Lung (tissue), 11 donors: ENCODE measurements at regions not wholly inside any gene's neighbourhood (a gene's known extent, or its start where the extent isn't known, plus 50 kb on each side); places are given as distances from the start of the nearest gene placed in this dataset.

Experiments used
- ATAC-seq: fragments of 200-7000 bp; cut with Tn5 transposase; one replicate; pipeline ENCODE4 v1.9.1; 2020; ENCODE audit warnings: moderate number of reproducible peaks; ENCODE audit not compliant: insufficient read depth, low FRiP score
- DNase-seq, 3 donors: peaks; one replicate each; pipeline ENCODE4 v3.0.0-alpha.2; 2013 to 2017
- H3K27ac ChIP-seq, 2 donors: one replicate each; pipeline ENCODE4 v1.5.1; 2013; ENCODE audit warnings: mild to moderate bottlenecking in 2 of 2, moderate library complexity in 2 of 2, control low read depth in 1 of 2, inconsistent platforms in 1 of 2, low read depth in 1 of 2, low read length in 1 of 2
- H3K27me3 ChIP-seq, 3 donors: one replicate each; pipeline ENCODE4 v1.5.1; 2013; ENCODE audit warnings: low read length in 2 of 3; ENCODE audit not compliant: control insufficient read depth in 3 of 3, insufficient read depth in 3 of 3
- H3K36me3 ChIP-seq, 4 donors: one replicate each; pipeline ENCODE4 v1.5.1; 2013; ENCODE audit warnings: low read length in 4 of 4, mild to moderate bottlenecking in 1 of 4, moderate library complexity in 1 of 4; ENCODE audit not compliant: control insufficient read depth in 4 of 4, insufficient read depth in 4 of 4
- H3K4me1 ChIP-seq, 5 donors: one replicate each; pipeline ENCODE4 v1.5.1; 2013; ENCODE audit warnings: low read length in 5 of 5, mild to moderate bottlenecking in 2 of 5, moderate library complexity in 1 of 5; ENCODE audit not compliant: control insufficient read depth in 5 of 5, insufficient read depth in 5 of 5
- H3K4me3 ChIP-seq: one replicate; pipeline ENCODE4 v1.5.1; 2013; ENCODE audit warnings: mild to moderate bottlenecking, control low read depth, moderate library complexity
- H3K9ac ChIP-seq, 2 donors: one replicate each; pipeline ENCODE4 v1.5.1; 2013; ENCODE audit warnings: low read length in 2 of 2, control low read depth in 1 of 2; ENCODE audit not compliant: insufficient read depth in 1 of 2
- H3K9me3 ChIP-seq, 4 donors: one replicate each; pipeline ENCODE4 v1.5.1; 2013; ENCODE audit warnings: low read length in 3 of 4, mild to moderate bottlenecking in 1 of 4, moderate library complexity in 1 of 4; ENCODE audit not compliant: control insufficient read depth in 4 of 4, insufficient read depth in 3 of 4
- WGBS, 2 donors: extraction: QIAGEN DNeasy Blood & Tissue Kit; methylation state at CpG; one replicate each; pipeline ENCODE4 v1.1.7; 2013; 5-methylcytosine and 5-hydroxymethylcytosine counted together
- TF ChIP-seq, protein P1 (sequence below): IDR thresholded peaks from 2 replicates; pipeline ENCODE4 v1.5.1; 2012; ENCODE audit warnings: mild to moderate bottlenecking; ENCODE audit errors: control extremely low read depth, extremely low read depth
- donor health status: control.
- donor health status: control.
- donor health status: Bipolar disorder and iron deficiency.
- donor health status: healthy.
- donor health status: DM: yes; HTN: yes; CAD: no.

DNA sequence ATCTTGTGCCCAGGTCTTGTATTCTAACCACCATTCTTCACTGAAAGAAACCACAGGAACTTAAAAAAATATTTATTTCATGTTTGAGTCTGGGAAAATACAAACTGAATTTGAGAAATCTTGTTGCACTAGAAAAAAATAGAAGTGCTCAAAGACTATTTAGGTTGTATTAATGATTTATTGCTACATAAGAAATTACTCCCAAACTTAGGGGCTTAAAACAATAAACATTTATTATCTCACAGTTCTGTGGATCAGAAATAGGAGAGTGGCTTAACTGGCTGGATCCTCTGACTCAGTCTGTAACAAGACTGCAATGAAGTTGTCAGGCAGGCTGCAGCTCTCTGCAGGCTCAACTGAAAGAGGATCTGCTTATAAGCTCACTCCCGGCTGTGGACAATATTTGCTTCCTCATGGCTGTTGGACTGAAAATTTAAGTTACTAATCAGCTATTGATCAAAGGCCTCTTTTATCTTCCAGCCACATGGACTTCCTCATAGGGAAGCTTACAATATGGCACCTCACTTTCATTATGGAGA is 295.4 kb upstream of the FAM241A start:
- Histone ChIP-seq H3K9me3 (no peaks in the 10 kb centered on the region), H3K27ac (no peak overlapping the region), H3K9ac (no peak overlapping the region), H3K27me3 (no peaks in the 10 kb centered on the region), H3K4me3 (no peak overlapping the region), H3K4me1 (no peaks in the 10 kb centered on the region), H3K36me3 (no peaks in the 10 kb centered on the region)
- 64 to 73% methylated on average over 1 of the region's 1 CpG for WGBS, 2 donors
- TF ChIP-seq, protein P1, sequence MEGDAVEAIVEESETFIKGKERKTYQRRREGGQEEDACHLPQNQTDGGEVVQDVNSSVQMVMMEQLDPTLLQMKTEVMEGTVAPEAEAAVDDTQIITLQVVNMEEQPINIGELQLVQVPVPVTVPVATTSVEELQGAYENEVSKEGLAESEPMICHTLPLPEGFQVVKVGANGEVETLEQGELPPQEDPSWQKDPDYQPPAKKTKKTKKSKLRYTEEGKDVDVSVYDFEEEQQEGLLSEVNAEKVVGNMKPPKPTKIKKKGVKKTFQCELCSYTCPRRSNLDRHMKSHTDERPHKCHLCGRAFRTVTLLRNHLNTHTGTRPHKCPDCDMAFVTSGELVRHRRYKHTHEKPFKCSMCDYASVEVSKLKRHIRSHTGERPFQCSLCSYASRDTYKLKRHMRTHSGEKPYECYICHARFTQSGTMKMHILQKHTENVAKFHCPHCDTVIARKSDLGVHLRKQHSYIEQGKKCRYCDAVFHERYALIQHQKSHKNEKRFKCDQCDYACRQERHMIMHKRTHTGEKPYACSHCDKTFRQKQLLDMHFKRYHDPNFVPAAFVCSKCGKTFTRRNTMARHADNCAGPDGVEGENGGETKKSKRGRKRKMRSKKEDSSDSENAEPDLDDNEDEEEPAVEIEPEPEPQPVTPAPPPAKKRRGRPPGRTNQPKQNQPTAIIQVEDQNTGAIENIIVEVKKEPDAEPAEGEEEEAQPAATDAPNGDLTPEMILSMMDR = no peak
- DNase-seq (no peak), ATAC-seq (no peak)

GRCh38 chr4:111854494-111855087 is 290.7 kb upstream of the FAM241A start:
- WGBS, 2 donors = 1 to 2% methylated on average over 1 of the region's 1 CpG
- ATAC-seq (no peak), DNase-seq (peak in 2 of 3 donors; percentile 21 to 55)
- H3K9me3 ChIP-seq = no peaks in the 10 kb centered on the region
- H3K27me3 ChIP-seq = no peaks in the 10 kb centered on the region
- no peaks in the 10 kb centered on the region for H3K36me3 ChIP-seq
- H3K4me3 ChIP-seq = no peak overlapping the region
- TF ChIP-seq, protein P1 = peak; percentile 19
- H3K4me1 ChIP-seq = no peaks in the 10 kb centered on the region
- H3K27ac ChIP-seq = no peak overlapping the region
- H3K9ac ChIP-seq = no peak overlapping the region

- TF ChIP-seq, protein P1 = no peak
- Histone ChIP-seq H3K27me3 (no peaks in the 10 kb centered on the region), H3K4me3 (no peak overlapping the region), H3K9me3 (no peaks in the 10 kb centered on the region), H3K4me1 (no peaks in the 10 kb centered on the region), H3K9ac (no peak overlapping the region), H3K36me3 (no peaks in the 10 kb centered on the region), H3K27ac (no peak overlapping the region)
- WGBS, 2 donors = 96 to 100% methylated on average over 1 of the region's 1 CpG
- DNase-seq (no peak), ATAC-seq (no peak)
Observed at GRCh38 chr4:111855308-111855707, 289.9 kb upstream of the FAM241A start.

DNA sequence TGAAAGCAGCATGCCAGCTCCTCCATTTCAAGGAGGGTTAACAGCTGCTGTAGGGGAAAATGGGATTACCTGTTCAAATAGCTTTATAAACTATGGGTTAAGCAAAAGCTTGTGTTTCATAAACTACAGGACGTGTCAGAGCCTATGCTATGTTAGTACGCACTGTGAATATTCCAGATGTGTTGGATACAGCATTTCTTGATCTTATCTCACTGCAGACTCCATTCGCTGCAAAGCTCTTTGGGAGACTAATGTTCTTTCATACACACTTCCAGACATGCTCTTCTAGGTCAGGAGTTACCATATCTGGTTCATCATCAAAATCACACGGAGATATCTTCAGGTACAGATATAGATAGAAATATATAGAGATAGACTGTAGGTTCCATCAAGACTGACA is 281.2 kb upstream of the FAM241A start:
- no peaks in the 10 kb centered on the region for H3K36me3 ChIP-seq
- no peaks in the 10 kb centered on the region for H3K27me3 ChIP-seq
- H3K27ac ChIP-seq = no peak overlapping the region
- no peak overlapping the region for H3K9ac ChIP-seq
- TF ChIP-seq, protein P1 = no peak
- DNase-seq (no peak), ATAC-seq (no peak)
- H3K9me3 ChIP-seq = peaks cover 0 to 1% (median 0%) of the 10 kb centered on the region in 4 donors
- H3K4me1 ChIP-seq = no peaks in the 10 kb centered on the region
- no peak overlapping the region for H3K4me3 ChIP-seq
- 76 to 77% methylated on average over 4 of the region's 4 CpGs for WGBS, 2 donors
